ENCODE measurements at regions not wholly inside any gene's neighbourhood (a gene's known extent, or its start where the extent isn't known, plus 50 kb on each side); places are given as distances from the start of the nearest gene placed in this dataset.

DNA sequence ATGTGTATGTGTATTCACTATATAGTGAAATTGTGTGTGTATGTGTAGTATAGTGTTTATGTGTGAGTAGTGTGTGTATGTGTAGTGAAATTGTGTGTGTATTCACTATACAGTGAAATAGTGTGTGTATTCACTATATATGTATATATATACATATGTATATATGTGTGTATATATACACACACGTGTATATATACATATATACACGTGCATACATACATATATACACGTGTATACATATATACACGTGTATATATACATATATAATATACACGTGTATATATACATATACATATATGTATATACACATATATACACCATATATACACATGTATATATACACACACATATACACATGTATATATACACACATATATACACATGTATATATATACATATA, 403.6 kb upstream of the TUSC1 start:
- TF ChIP-seq POLR2AphosphoS5 (IDR thresholded peaks at IDR 0.05; ENCODE audit: low read depth, low read length) (no peak), GABPA (IDR thresholded peaks at IDR 0.05; ENCODE audit: low read depth) (no peak), EP300 (IDR thresholded peaks at IDR 0.05; ENCODE audit: borderline replicate concordance in 1 of 2, low read depth in 1 of 2, low read length in 1 of 2) (no peak), SIN3A (IDR thresholded peaks at IDR 0.05; ENCODE audit: borderline replicate concordance, low read depth, low read length) (no peak), EZH2phosphoT487 (IDR thresholded peaks at IDR 0.05; ENCODE audit: borderline replicate concordance, low read depth) (no peak), PBX3 (IDR thresholded peaks at IDR 0.05) (no peak)
- TF ChIP-seq, protein P1, sequence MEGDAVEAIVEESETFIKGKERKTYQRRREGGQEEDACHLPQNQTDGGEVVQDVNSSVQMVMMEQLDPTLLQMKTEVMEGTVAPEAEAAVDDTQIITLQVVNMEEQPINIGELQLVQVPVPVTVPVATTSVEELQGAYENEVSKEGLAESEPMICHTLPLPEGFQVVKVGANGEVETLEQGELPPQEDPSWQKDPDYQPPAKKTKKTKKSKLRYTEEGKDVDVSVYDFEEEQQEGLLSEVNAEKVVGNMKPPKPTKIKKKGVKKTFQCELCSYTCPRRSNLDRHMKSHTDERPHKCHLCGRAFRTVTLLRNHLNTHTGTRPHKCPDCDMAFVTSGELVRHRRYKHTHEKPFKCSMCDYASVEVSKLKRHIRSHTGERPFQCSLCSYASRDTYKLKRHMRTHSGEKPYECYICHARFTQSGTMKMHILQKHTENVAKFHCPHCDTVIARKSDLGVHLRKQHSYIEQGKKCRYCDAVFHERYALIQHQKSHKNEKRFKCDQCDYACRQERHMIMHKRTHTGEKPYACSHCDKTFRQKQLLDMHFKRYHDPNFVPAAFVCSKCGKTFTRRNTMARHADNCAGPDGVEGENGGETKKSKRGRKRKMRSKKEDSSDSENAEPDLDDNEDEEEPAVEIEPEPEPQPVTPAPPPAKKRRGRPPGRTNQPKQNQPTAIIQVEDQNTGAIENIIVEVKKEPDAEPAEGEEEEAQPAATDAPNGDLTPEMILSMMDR (IDR thresholded peaks at IDR 0.05): no peak

All from SK-N-SH (cell line).